ENCODE measurements at regions not wholly inside any gene's neighbourhood (a gene's known extent, or its start where the extent isn't known, plus 50 kb on each side); places are given as distances from the start of the nearest gene placed in this dataset.
"Not testable (repeated sequence)": the region's sequence is repeated elsewhere in the genome, so short reads cannot be mapped to it uniquely, and the experiment has no call there.

- CTCF ChIA-PET, POLR2A ChIA-PET: not testable (repeated sequence)
These were observed 159.6 kb downstream of the POLR1F start for GRCh38 chr7:19549246-19549645.

DNA sequence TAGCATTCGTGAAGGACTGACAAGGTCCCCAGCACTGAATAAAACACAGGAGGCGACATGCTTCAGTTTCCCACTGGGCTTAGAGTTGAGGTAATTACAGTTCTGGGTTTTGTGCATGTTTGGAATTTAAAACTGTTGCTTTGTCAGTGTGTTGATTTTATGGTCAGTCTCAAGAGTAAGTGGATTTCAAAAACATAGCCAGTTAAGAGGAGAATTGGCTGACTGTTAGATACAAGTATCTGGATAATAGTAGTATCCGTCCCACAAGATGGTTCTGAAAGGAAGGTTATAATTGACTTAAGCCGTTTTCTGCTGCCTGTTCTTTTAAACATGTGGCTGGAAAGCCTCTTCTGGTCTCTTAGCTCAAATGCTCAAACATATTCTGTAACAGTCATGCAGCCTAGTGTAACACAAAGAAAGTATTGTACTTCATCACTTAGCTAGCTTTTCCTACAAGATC, 170.9 kb downstream of the POLR1F start:
- POLR2A ChIA-PET: no interaction called here
- CTCF ChIA-PET: no interaction called here

- CTCF ChIA-PET: no interaction called here
- POLR2A ChIA-PET: no interaction called here
These were observed 175.6 kb downstream of the POLR1F start for GRCh38 chr7:19533266-19533665.

- ChIA-PET CTCF (no interaction called here), POLR2A (no interaction called here)
These were observed 178.0 kb downstream of the POLR1F start for GRCh38 chr7:19530852-19531251.

DNA sequence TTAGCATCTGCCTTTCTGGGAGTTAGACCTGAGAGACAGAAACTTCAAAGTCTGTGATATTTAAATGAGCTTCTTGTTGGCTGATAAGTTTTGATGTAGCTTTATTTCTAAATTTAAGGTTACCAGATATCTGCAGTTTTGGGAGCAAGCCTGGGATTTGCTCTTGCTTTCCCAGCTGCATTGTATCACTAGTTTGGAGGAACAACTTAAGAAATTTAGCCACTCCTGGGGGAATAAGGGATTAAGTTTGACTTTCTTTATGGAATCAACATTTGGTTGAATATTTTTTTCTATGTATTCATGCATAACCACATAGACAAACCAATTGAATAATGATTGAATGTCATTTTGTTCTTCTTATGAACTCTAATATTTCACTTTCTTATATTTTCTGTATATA, 178.6 kb downstream of the POLR1F start:
- CTCF ChIA-PET: no interaction called here
- POLR2A ChIA-PET: no interaction called here

DNA sequence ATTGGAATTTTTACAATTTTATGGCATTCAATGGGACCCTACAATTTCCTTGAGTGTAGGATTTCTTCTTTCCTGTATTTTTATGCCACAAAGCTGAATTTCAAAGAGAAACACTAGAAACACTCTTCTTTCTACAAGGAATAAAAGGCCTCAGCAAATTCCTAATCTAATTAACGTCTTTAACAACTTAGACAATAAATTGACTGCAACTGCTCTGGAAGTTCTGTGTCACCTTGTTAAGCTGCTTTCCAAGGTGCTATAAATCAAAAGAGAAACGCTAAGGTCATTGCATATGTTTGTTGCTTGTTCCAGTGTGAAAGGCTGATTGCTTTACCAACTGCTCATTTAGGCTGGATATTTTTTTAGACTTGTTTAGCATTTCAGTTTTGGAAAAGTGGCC, 182.2 kb downstream of the POLR1F start:
- ChIA-PET POLR2A (no interaction called here), CTCF (no interaction called here)

GRCh38 chr7:19522486-19522885, 186.4 kb downstream of the POLR1F start:
- ChIA-PET POLR2A (no interaction called here), CTCF (no interaction called here)

DNA sequence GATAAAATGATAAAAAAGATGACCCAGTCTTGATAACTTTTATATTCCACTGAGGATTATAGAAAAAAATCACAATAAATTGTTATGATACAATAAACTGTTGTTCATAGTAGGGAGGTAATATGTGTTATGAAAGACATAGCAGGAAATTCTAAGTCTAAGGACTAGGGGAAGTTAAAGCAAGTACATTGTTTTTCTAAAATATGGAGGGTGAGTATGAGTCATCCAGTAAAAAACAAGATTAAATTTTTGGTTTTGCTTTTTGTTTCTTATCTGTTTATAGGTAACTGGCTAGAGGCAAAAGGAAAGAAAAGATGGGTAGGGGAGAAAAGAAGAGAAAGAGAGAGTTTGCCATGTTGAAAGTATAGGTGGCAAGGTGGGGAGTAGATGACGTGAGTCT, 188.4 kb downstream of the POLR1F start:
- POLR2A ChIA-PET: no interaction called here
- CTCF ChIA-PET: no interaction called here

- CTCF ChIA-PET: no interaction called here
- POLR2A ChIA-PET: no interaction called here
These were observed 189.3 kb downstream of the POLR1F start for GRCh38 chr7:19519443-19520021.

DNA sequence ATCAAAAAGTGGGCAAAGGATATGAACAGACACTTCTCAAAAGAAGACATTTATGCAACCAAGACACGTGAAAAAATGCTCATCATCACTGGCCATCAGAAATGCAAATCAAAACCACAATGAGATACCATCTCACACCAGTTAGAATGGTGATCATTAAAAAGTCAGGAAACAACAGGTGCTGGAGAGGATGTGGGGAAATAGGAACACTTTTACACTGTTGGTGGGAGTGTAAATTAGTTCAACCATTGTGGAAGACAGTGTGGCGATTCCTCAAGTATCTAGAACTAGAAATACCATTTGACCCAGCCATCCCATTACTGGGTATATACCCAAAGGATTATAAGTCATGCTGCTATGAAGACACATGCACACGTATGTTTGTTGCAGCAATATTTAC, 191.3 kb downstream of the POLR1F start:
- CTCF ChIA-PET, POLR2A ChIA-PET: not testable (repeated sequence)

DNA sequence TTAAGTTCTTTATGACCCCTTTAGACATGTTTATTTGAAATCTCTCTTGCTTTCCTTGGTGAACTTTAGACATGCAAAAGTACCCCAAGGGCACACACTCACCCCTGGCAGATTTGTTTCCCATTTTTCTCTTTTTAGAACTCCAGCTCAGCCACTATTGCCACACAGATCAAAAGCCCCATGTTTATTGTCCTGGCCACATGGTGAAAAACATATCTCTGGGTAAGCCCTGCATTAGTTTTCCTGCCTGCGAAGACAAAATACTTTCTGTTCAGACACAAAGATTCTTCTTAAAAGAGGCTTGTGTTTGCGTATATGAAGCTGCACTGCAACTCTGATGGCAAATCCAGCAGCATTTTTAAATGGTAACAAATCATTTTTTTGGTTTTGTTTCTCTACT, 200.0 kb downstream of the POLR1F start:
- ChIA-PET POLR2A (no interaction called here), CTCF (interaction anchor here (0.9 kb wide), 1 partner anchor 205 kb away, joined by 3 read pairs; no protein-coding TSS in a partner anchor)

- ChIA-PET POLR2A (no interaction called here), CTCF (no interaction called here)
These were observed 200.7 kb downstream of the POLR1F start for GRCh38 chr7:19508124-19508523.

DNA sequence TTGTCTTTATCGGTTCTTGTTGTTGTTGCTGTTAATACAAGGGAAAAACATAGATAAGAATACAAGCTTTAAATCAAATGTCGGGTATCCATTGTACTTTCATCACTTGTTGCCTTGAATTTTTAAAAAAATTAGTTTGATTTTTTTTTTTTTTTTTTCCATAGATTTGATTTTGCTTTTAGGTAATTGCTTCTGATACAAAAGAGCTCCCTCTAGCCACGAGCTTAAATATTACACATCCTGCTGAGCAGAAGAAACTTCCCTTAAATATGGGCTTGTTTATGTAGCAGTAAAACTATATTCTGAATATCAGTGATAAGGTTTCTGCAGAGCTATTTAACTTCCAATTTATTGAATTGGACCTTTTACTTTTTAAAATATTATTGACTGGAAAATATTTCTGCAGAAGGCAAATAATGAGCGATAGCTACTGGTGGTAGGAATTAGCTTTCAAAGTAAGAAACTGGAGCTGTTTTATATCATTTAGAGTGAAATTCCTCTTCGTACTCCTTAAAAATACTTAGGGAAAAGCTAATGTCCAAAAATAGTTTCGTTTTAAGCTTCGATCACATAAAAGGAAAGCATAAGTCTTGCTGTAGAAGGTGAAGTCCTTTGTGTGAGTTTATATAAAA, 216.9 kb downstream of the POLR1F start:
- POLR2A ChIA-PET: no interaction called here
- CTCF ChIA-PET: interaction anchor here (1.4 kb wide), 1 partner anchor 10 kb away, joined by 3 read pairs; no protein-coding TSS in a partner anchor

DNA sequence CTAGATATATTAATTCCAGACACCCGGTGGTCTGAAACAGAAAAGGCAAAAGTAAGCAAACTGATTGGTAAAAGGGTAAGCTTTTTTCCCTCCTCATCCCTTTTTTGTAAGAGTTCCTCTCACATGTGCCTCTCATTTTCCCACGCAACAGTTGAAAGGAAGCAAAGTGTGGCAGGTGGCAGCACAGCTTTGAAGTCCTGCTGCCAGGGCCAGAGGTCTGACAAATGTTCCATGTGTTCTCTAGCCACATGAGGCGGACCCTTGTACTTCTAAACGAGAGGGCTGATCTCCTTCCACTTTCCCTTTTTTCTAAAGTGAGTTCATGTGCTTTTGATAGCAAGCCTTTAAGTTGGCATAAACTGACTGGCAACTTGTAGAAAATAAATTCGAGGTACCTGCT, 217.5 kb downstream of the POLR1F start:
- ChIA-PET POLR2A (no interaction called here), CTCF (interaction anchor here (1.4 kb wide), 1 partner anchor 10 kb away, joined by 3 read pairs; no protein-coding TSS in a partner anchor)

- ChIA-PET POLR2A (no interaction called here), CTCF (no interaction called here)
These were observed 219.5 kb downstream of the POLR1F start for GRCh38 chr7:19489162-19489820.

DNA sequence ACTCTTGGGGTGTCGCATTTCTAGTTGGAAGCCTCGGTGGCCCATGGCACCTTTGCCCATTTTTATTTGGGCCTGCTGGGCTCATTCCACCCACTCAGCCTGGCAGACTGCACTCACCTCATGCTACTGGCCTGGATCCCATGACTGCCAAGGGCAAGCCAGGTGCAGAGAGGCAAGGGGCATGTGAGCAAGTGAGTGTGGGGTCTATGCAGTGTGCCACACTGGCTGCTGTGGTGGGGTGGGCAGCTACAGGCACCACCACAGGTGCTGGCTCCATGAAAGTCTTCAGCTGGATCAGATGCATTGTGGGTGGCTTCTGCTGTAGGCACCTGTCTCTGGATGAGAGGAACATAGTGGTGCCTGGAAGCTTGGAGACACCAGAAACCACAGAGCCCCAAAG, 220.8 kb downstream of the POLR1F start:
- ChIA-PET CTCF (no interaction called here), POLR2A (no interaction called here)

DNA sequence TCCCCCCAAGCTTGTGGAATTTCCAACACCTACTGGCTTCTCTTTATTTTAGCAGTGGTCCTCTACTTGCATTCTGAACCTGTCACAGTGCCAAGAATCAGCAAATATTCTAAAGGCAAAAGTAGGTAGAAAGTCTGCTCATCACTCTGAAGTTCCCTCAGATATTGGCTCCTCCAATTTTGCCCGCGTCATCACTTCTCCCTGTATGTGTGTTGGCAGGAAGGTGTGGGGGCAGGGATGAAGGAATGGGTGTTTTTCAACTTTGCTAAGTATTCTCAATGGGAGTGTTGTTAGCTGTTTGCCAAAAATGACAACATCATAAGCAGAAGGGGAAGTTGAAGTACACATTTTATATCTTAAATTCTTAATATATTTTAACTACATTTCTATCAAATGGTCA, 226.2 kb downstream of the POLR1F start:
- ChIA-PET CTCF (no interaction called here), POLR2A (no interaction called here)

DNA sequence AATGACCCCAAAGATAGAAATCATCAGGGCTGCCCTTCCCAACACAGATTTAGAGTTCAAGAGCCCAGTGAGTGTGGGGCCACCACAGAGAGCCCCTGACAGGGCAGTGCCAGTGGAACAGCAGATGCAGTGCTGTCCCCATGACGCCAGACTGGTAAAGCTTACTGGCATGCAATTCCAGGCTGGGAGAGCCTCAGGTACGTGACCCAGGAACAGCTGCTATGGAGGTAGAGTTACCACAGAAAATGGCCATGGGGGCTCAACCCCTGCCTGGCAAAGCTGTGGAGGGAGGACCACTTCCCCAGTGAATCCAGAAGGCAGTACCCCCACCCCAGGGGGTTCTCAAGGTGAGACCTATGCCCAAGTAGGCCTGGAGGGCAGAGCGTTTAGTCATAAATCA, 228.5 kb downstream of the POLR1F start:
- CTCF ChIA-PET: no interaction called here
- POLR2A ChIA-PET: no interaction called here

- POLR2A ChIA-PET: no interaction called here
These were observed 238.8 kb downstream of the POLR1F start for GRCh38 chr7:19470031-19470430.

DNA sequence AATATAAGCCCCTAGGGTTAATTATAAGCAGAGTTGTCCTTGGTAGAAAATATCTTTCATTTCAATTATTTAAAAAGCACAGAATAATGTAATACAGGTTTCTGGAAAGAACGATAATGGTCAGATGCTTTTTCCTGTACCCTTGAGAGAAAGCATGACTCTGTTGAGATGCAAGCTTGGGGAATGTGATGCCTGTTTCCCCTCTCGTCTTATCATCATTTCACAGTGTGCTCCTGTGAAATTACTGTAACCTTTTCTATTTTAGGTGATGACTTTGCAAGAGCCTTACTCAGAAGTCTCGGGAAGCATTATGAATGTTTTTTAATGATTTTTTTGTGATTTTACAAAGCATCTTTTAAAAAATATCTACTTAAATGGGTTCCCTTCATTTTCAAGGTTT, 243.0 kb downstream of the POLR1F start:
- POLR2A ChIA-PET: no interaction called here
- CTCF ChIA-PET: no interaction called here

More at GRCh38 chr7:19470031-19470430, 238.8 kb downstream of the POLR1F start:
- CTCF ChIA-PET: no interaction called here

- POLR2A ChIA-PET: no interaction called here
- CTCF ChIA-PET: no interaction called here
These were observed 244.1 kb downstream of the POLR1F start for GRCh38 chr7:19464751-19465150.

DNA sequence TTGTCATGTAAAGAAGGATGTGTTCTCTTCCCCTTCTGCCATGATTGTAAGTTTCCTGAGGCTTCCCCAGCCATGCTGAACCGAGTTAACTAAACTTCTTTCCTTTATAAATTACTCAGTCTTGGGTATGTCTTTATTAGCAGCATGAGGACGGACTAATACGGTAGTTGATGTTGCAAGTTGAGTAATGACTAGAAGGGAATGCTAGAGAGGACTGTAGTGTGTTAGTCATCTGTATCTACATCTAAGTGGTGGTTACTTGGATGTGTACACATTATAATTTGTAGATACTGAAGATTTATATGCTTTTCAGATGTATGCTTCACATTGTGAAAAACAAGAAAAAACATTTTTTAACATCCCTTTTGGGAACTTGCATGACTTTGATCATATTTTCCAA, 244.6 kb downstream of the POLR1F start:
- CTCF ChIA-PET: no interaction called here
- POLR2A ChIA-PET: no interaction called here
